HFF-Myc (cell line): ENCODE measurements at regions not wholly inside any gene's neighbourhood (a gene's known extent, or its start where the extent isn't known, plus 50 kb on each side); places are given as distances from the start of the nearest gene placed in this dataset.

Experiments
- DNase-seq: peaks from one replicate; pipeline ENCODE4 v3.0.0-alpha.2; 2011; ENCODE audit warnings: low read depth; ENCODE audit errors: extremely low read depth
- H3K4me3 ChIP-seq: replicated peaks from 2 replicates; pipeline ENCODE4 v1.5.1; 2011; ENCODE audit warnings: low read depth, mild to moderate bottlenecking, control low read depth, low read length
- TF ChIP-seq, protein P1 (sequence below): IDR thresholded peaks from 2 replicates; pipeline ENCODE4 v1.5.1; 2012; ENCODE audit warnings: mild to moderate bottlenecking, low read depth, low read length, control low read depth; ENCODE audit errors: missing control alignments

DNA sequence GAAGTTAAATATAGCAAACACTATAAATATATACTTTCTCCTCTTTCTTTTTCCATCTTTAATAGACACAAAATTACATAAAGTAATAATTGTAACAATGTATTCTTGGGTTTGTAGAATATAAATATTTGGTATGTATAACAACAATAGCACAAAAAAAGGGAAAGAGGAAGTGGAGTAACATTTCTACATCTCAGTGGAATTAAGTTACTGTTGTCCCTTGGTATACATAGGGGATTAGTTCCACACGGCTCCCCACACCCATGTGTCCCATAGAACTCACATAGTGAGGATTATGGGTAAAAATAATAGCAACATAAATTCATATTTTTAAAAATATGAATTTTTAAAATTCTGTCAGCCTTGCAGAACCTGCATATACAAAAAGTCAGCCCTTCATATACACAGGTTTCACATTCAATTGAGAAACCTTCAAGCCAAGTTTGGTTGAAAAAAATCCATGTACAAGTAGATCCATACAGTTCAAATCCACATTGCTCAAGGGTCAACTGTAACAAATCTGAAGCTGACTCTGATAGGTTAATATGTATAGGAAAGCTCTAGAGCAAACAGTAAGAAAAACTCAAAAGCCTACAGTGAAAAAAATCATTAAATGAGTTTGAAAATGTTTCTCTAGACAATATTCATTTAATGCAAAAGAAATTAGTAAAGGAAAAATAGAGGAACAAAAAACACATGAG, 92.4 kb downstream of the HYCC1 start:
- no peak for DNase-seq
- no peak overlapping the region for H3K4me3 ChIP-seq
- TF ChIP-seq, protein P1, sequence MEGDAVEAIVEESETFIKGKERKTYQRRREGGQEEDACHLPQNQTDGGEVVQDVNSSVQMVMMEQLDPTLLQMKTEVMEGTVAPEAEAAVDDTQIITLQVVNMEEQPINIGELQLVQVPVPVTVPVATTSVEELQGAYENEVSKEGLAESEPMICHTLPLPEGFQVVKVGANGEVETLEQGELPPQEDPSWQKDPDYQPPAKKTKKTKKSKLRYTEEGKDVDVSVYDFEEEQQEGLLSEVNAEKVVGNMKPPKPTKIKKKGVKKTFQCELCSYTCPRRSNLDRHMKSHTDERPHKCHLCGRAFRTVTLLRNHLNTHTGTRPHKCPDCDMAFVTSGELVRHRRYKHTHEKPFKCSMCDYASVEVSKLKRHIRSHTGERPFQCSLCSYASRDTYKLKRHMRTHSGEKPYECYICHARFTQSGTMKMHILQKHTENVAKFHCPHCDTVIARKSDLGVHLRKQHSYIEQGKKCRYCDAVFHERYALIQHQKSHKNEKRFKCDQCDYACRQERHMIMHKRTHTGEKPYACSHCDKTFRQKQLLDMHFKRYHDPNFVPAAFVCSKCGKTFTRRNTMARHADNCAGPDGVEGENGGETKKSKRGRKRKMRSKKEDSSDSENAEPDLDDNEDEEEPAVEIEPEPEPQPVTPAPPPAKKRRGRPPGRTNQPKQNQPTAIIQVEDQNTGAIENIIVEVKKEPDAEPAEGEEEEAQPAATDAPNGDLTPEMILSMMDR: no peak

DNA sequence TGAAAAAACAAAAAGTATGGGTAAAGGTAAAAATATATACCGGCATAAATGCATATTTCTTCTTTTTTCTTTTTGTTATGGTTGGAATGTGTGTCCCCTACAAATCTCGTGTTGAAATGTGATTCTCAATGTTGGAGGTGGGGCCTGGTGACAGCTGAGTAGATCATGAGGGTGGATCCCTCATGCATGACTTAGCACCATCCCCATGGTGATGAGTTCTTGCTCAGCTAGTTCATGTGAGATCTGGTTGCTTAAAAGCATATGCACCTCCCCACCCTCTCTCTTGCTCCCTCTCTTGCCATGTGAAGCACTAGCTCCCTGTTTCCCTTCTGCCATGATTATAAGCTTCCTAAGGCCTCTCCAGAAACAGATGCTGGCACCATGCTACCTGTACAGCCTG, 93.3 kb downstream of the HYCC1 start:
- no peak overlapping the region for H3K4me3 ChIP-seq
- TF ChIP-seq, protein P1: no peak
- no peak for DNase-seq

DNA sequence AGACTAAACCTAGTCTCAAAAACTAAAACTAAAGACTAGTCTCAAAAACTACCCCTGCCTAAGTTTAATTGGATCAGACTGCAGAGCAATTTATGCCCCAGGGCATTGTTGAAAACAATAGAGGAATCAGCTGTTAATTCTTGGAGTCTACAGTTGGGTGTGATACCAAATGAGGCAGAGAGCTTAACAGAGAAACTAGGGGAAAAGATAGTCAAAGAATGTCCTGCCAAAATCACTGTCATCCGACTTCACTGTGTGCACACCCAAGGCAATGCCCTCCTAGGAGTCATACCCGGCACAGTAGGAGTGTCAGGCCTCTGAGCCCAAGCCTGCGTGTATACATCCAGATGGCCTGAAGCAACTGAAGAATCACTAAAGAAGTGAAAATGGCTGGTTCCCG, 90.5 kb upstream of the TOMM7 start:
- H3K4me3 ChIP-seq: no peak overlapping the region
- DNase-seq: no peak
- TF ChIP-seq, protein P1: no peak

DNA sequence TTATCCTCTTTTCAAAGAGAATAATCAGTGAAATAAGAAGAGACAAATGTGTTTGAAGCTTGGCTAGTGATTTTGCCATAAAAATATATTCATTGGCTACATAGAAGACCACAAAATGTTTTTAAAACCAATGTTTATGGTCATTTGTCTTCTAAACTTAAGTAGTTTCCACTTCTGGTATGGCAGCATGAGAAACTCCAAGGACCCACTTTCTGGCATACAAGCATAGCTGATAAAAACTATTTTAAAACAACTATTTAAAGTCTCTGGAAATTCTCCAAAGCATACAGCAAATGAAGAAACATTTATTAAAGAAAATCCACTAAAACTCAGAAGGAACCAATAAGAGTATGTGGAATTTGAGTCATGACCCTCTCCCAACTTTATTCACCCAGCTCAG, 89.2 kb upstream of the TOMM7 start:
- no peak for DNase-seq
- H3K4me3 ChIP-seq: no peak overlapping the region
- TF ChIP-seq, protein P1: no peak

DNA sequence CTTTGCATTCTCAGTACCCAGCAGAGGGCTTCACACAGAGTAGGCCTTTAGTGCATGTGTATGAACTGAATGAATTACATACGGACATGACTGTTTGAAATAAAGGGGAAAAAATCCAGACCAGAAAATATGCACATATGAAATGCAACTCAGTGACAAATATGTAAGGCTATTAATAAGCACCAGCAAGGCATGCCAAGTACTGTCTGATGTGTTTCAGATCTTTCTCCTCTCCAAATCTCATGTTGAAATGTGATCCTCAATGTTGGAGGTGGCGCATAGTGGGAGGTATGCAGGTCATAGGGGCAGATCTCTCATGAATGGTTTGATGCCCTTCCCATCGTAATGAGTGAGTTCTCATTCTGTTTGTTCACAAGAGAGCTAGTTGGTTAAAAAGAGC, 87.3 kb upstream of the TOMM7 start:
- H3K4me3 ChIP-seq: no peak overlapping the region
- no peak for DNase-seq
- TF ChIP-seq, protein P1: no peak

DNA sequence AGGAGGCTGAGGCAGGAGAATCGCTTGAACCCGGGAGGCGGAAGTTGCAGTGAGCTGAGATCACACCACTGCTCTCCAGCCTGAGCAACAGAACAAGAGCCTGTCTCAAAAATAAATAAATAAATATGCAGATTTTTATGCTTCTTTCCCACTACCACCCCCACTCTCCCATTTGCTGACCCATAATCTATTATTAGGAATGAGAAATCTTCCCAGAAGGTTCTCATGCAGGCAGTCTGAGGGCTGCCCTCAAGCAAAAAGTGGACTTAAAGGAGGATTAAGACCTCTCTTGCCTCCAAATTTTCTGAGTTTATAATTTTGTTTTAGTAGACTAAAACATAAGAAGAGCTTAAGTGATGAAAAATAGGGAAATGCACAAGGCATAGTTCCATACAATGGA, 85.2 kb upstream of the TOMM7 start:
- no peak for DNase-seq
- TF ChIP-seq, protein P1: no peak
- no peak overlapping the region for H3K4me3 ChIP-seq

DNA sequence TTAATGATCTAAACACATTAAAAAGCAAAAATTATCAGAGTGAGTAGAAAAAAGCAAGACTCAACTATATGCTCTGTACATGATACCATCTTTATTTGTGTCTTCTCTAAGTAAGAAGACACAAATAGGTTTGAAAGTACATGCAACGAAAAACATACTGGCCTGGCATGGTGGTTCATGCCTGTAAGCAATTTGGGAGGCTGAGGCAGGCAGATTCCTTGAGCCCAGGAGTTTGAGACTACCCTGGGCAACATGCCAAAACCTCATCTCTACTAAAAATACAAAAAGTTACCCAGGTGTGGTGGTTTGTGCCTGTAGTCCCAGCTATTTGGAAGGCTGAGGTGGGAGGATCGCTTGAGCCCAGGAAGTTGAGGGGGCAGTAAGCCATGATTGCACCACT, 78.1 kb upstream of the TOMM7 start:
- DNase-seq: no peak
- TF ChIP-seq, protein P1: no peak
- no peak overlapping the region for H3K4me3 ChIP-seq
